Astrocyte (in vitro differentiated cells and primary cell): ENCODE measurements at regions not wholly inside any gene's neighbourhood (a gene's known extent, or its start where the extent isn't known, plus 50 kb on each side); places are given as distances from the start of the nearest gene placed in this dataset.

Source experiments
- EZH2 ChIP-seq: IDR thresholded peaks from 2 replicates; pipeline ENCODE4 v1.6.1; 2012; ENCODE audit warnings: mild to moderate bottlenecking, low read length, inconsistent platforms; ENCODE audit not compliant: insufficient read depth
- TF ChIP-seq, protein P1 (sequence below): IDR thresholded peaks from 2 replicates; pipeline ENCODE4 v1.5.1; 2011; ENCODE audit warnings: low read depth, mild to moderate bottlenecking, inconsistent platforms, low read length, moderate library complexity; ENCODE audit not compliant: insufficient read depth

DNA sequence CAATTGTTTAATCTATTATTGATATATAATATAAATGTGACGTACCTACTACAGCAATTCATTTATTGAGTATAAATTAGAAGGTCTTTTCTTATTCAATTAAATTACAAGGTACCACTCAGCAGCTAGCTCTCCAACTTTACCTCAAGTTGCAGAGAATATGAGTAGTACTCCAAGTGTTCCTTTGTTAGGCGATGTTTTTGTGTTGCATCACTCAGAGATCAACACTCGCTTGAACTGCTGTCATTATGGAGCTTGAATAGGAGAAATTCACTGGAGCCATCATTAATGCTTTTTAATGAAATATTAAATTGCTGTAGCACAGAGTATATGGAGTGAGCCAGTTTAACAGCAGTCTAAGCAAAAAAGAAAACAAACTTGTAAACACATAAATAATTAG, 320.0 kb downstream of the FSIP2 start:
- no peak for TF ChIP-seq EZH2
- TF ChIP-seq, protein P1, sequence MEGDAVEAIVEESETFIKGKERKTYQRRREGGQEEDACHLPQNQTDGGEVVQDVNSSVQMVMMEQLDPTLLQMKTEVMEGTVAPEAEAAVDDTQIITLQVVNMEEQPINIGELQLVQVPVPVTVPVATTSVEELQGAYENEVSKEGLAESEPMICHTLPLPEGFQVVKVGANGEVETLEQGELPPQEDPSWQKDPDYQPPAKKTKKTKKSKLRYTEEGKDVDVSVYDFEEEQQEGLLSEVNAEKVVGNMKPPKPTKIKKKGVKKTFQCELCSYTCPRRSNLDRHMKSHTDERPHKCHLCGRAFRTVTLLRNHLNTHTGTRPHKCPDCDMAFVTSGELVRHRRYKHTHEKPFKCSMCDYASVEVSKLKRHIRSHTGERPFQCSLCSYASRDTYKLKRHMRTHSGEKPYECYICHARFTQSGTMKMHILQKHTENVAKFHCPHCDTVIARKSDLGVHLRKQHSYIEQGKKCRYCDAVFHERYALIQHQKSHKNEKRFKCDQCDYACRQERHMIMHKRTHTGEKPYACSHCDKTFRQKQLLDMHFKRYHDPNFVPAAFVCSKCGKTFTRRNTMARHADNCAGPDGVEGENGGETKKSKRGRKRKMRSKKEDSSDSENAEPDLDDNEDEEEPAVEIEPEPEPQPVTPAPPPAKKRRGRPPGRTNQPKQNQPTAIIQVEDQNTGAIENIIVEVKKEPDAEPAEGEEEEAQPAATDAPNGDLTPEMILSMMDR: no peak
